ENCODE measurements at regions not wholly inside any gene's neighbourhood (a gene's known extent, or its start where the extent isn't known, plus 50 kb on each side); places are given as distances from the start of the nearest gene placed in this dataset.

DNA sequence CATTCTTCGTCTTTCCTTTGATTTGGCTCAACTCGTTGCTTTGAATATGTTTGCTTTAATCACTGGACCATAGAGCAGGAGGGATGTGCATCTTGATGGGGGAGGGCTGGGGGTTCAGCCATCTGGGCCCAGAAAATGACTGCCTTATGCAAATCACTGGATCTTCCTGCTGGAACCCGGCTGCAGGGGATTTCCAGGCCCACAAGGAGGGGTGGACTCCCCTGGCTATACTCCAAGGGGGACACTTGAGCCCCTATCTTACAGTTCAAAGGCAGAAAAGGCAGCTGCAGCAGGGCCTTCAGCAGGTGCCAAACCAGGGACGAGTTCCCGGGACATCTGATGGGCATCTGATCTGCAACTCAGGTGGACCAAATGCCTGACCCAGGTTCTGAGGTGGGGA lies 122.5 kb downstream of the DICER1 start:
- DNase-seq (ENCODE audit: low read depth) = no peak
- no peak overlapping the region for H3K4me3 ChIP-seq (ENCODE audit: low read depth, low read length)

DNA sequence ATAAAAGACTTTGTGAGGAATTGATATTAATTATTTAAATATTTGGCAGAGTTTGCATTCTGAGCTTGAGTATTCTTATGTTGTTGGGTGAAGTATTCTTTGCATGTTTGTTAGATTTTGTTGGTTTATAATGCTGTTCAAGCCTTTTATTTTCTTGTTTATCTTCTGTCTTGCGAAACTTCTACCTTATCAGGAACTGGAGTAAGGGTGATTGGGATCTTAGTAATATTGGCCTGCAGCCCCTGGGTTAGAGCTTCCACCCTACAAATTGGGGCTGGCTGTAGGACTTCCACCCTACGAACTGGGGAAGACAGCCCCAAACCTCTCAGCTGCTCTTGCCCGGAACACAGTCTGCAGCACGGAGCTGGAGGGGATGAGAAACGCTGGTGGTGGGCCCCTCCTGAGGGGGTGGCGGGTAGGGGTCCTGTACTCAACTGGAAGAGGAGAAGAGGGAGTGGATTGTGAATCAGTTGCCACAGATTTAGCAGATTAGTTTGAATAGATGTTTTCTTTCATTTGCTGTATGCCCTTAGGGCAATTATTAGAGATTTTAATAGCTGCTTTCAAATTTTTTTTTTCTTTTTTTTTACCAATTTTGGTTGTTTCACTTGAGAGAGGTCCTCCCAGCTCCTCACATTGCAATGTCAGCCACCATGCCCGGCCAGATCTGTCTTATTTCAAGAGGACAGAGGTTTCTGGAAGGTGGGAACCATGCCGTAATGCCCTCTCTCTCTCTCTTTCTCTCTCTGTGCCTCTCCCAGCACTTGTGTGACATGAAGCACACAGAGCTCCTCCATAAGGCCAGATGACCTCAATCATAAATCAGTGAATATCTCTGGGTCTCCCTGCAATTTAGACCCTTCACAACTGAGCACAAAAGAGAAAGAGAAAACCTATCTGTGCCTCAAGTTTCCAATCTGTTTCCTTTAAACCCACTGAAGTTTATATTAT lies 123.4 kb downstream of the DICER1 start:
- H3K4me3 ChIP-seq (ENCODE audit: low read depth, low read length) = no peak overlapping the region
- DNase-seq (ENCODE audit: low read depth) = no peak

DNA sequence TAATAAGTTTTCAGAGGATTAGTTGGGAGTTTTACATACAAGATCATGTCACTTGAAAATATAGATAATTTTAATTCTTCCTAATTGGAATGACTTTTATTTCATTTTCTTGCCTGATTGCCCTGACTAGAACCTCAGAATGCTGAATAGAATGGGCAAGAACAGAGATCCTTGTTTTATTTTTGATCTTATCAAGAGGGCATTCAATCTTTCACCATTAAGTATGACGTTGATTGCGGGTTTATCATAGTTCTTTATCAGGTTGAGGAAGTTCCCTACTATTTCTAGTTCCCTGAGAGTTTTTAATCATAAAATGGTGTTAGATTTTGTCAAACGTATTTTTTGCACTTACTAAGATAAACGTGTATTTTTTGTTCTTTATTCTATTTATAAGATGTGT lies 124.3 kb downstream of the DICER1 start:
- no peak for DNase-seq (ENCODE audit: low read depth)
- H3K4me3 ChIP-seq (ENCODE audit: low read depth, low read length) = no peak overlapping the region

DNA sequence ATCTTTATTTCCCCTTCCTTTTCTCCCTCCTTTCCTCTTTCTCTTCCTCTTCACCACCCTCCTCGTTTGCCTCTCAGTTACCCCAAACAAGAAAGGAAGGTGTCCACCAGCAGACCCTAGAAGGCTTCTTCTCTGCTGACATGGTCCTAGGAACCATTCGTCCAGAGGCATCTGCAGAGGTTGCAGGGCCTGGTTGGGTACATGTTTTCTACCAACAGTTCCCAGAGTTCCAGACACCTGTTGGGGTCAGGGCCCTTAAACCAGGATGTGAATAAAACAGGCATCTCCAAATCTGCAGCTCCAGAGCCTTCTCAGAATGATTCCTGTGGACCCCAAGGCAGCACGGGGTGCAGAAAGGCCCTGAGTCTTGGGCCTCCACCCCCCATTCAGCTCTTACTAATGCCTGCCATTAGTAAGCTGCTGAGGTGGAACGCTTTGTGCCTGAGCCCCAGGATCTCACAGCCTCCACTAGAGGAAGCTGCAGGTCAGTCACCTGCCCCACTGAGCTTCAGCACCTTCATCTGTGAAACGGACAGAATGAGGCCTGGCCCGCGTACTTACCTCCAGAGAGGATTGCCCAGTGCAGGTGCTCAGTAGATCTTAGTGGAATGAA lies 130.4 kb downstream of the DICER1 start:
- DNase-seq (ENCODE audit: low read depth) = no peak
- no peak overlapping the region for H3K4me3 ChIP-seq (ENCODE audit: low read depth, low read length)

DNA sequence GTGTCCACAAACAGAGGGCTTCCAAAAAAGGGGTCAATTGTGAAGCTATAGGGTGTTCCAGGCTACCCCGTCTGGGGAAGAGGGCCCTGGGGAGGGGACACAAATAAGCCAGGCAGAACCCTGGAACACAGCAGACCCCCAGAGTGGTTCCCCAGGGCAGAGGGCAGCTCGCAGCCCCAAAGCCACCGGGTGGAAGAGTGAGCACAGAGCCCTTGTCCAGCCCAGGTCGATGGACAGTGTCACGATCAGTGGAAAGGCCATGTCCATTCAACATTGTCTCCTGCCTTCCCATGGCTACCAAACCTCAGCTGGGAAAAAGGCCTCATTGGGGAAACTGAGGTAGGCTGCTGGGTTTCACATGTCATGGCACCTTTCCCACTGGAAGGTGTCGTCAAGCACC lies 131.4 kb downstream of the DICER1 start:
- H3K4me3 ChIP-seq (ENCODE audit: low read depth, low read length) = no peak overlapping the region
- DNase-seq (ENCODE audit: low read depth) = no peak

DNA sequence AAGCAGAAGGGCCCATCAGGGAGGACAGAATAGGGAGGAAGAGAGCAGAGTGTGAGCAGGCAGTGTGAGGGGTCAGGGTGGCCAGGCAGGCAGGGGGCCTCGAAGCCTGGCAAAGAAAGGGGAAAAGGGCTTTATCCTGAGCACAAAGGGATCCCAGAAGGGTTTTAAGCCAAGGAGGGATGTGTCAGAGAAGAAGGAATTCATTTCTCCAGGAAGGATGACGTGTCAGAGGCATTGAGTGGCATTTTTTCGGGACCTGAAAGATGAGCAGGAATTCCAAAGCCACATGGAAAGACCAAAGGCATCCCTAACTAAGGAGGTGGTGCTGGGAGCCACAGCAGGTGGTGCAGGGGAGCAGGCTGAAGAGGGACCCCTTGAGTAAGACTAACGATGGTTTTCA lies 132.1 kb downstream of the DICER1 start:
- H3K4me3 ChIP-seq (ENCODE audit: low read depth, low read length) = no peak overlapping the region
- DNase-seq (ENCODE audit: low read depth) = no peak

DNA sequence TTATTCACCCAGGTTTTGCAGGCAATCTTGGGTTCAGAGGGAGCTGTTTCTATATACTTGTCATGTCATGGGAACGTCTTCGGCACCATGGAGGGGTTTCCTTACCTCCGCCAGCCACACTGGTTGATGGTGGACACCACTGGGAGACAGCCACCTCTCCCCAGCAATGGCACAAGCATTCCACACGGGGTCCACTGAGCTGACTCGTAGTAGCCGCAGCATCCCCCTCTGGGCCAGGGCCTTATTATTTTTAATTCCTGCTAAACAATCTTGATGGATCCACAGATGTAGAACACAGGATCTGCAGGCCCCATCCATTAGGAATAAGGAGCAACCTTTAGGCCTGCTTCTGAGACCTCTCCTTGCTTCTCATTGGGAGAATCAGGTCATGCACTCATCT lies 132.9 kb downstream of the DICER1 start:
- DNase-seq (ENCODE audit: low read depth) = no peak
- no peak overlapping the region for H3K4me3 ChIP-seq (ENCODE audit: low read depth, low read length)

DNA sequence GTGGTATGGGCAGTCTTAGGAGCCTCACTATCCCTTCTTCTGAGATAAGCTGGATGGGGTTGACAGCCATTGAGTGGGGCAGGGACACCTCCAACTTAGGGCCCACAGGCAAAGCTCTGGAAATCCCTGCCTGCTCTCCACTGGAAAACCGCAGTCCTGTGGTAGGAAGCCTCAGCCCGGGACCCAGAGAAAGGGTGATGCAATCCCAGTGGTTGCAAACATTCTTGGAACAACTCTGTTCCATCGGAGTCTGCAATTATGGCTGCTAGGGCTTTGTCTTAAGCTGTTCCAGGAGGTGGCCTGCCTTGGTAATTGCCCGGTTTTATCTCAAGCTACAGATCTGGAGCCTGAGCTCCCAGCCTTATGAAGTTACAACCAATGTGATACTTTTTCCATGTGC lies 133.4 kb downstream of the DICER1 start:
- no peak for DNase-seq (ENCODE audit: low read depth)
- H3K4me3 ChIP-seq (ENCODE audit: low read depth, low read length) = no peak overlapping the region

DNA sequence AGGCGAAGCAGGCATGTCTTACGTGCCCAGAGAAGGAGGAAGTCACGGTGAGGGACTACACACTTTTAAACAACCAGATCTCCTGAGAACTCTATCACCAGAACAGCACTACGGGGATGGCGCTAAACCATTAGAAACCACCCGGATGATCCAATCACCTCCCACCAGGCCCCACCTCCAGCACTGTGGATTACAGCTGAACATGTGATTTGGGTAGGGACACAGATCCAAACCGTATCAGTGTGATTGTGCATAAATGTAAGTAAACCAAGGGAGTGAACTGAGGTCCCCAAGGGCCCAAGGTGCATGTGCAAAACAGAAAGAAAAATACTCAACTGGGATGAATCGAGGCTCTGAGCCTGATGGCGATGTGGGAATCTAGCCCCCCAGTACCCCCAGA lies 134.2 kb downstream of the DICER1 start:
- H3K4me3 ChIP-seq (ENCODE audit: low read depth, low read length) = no peak overlapping the region
- no peak for DNase-seq (ENCODE audit: low read depth)

DNA sequence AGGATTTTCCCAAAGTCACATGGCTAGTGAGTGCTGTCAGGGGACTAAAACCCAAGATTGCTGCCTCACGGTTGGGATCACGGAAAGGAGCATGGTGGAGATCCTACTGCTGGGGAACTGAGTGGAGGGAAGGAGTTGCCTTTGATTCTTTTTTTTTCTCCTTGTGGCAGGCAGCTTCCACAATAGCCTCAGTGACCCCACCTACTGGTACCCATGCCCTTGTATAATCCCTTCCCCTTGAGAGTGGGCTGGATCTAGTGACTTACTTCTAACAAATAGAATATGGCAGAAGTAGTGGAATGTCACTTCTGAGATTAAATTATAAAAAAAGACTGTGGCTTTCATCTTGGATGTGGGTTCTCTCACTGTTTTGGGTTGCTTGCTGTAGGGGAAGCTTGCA lies 135.7 kb downstream of the DICER1 start:
- DNase-seq (ENCODE audit: low read depth) = no peak
- H3K4me3 ChIP-seq (ENCODE audit: low read depth, low read length) = no peak overlapping the region

DNA sequence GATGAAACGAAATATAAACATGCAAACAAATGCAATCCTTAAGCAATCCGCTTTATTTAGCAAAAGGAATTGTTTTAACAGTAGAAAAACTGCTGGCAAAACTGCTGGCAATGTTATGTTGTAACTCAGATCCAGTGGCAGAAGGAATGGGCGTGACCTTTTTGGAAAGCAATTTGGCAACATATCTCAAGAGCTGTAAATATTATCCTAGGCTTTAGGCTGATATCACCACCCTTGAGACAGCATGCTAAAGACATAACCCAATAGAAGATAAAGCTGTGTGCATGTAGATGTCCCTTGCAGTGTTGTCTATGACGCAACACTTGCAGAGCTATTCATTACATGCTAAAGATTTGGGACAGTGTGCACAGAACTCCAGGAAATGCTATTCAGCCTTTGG lies 138.5 kb downstream of the DICER1 start:
- DNase-seq (ENCODE audit: low read depth) = no peak
- H3K4me3 ChIP-seq (ENCODE audit: low read depth, low read length) = no peak overlapping the region

DNA sequence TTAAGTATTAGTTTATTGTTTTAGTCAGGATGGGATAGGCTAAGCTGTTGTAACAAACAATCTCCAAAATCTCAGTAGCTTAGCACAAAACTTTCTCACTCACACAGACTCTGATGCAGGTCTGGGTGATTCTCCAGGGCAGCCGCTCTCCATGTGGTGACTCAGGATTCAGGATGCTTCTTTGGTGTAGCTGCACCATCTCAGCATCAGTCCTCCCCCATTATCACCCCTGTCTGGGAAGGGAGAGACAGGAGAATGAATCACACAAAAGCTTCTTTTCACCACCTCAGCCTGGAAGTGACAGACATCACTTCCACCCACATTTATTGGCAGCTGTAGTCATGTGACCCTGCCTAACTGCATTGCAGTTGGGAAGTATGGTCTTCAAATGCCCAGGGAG lies 142.3 kb downstream of the DICER1 start:
- H3K4me3 ChIP-seq (ENCODE audit: low read depth, low read length) = no peak overlapping the region
- DNase-seq (ENCODE audit: low read depth) = no peak

DNA sequence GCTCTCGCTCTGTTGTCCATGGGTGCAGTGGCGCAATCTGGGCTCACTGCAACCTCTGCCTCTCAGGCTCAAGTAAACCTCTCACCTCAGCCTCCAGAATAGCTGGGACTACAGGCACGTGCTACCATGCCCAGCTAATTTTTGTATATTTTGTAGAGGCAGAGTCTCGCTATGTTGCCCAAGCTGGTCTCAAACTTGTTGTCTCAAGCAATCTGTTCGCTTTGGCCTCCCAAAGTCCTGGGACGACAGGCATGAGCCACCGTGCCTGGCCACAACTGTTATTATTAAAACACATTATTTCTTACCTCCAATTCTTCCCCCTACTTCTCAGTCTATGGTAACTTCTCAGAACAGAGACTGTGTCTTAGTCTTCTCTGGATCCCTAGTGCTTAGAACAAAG lies 143.3 kb downstream of the DICER1 start:
- H3K4me3 ChIP-seq (ENCODE audit: low read depth, low read length) = no peak overlapping the region
- no peak for DNase-seq (ENCODE audit: low read depth)

DNA sequence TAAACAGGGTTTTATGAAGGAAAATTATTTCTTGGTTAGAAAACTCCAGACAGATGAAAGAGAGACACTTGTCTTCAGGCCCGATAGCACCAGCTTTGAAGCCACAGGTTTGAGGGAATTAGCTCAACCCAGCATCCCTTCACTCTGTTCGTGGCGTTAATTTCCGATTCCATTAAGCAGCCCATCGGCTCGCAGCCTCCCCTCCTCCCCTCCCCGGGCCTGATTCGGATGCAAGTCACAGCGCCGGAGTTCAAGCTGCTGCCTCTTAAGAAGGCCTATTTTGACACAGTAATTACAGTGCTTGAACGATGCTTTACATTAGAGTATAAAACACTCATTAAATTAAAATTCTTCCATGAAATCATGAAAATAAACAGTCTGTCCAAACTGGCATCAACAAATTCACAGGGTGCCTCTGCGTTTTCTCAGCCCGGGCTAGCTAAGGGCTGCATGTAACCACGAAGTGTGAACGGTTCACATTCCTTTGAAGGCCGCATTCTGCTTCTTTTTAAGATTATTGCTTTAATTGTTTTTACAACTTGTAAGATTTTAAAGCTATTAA lies 145.8 kb downstream of the DICER1 start:
- H3K4me3 ChIP-seq (ENCODE audit: low read depth, low read length) = no peak overlapping the region

DNA sequence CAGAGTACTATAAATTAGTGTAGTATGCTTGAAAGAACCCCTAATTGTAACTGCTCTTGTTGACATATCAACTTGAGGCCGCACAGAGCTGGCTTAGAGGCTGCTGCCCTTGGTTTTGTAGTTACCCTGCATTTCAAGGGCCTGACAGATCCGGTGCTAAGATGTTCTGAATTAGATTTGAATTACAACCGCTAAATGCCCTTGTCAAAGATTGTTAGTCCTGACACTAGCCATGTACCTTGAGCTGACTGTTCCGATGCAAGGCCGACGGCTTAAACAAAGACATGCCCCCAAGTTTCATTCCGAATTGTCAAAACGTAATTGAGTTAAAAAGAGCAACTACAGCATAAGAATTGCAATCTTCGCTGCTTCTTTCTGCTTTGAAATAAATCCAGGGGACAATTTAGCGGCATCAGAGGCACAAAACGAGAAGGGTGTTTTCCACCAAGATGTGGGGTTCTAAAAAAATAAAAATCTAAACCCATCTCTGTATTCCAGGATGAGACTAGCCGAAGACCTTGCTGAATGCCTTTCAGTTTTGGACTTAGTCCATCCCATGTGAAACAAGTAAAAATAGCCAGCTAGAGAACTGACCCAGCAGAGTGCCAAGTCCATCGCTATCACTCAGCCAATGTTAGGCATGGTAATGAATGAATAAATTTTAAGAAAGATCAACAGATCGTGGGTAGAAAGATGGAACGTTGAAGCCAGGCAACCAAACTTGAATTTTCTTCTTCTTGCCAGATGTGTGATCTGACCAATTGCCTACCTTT lies 148.7 kb downstream of the DICER1 start:
- H3K4me3 ChIP-seq (ENCODE audit: low read depth, low read length) = no peak overlapping the region
- DNase-seq (ENCODE audit: low read depth) = no peak

More for the DNA sequence above, 145.8 kb downstream of the DICER1 start:
- no peak for DNase-seq (ENCODE audit: low read depth)

DNA sequence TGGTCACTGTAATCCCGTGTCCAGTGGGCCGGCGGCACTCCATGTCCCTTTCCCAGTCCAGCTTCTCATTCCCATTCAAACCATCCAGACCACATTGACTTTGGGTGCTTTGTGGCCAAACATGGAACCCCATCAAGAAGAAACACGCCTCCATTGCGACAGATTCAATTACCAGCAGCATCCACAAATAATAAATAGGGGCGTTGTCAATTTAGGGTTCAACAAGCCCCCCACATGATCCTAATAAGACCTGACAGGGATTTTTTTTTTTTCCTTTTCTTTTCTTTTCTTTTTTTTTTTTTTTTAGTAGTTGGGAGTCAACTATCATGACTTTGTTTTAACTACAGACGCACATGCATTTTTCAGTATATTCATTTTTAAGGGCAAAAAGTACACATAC lies 149.4 kb downstream of the DICER1 start:
- H3K4me3 ChIP-seq (ENCODE audit: low read depth, low read length) = no peak overlapping the region
- DNase-seq (ENCODE audit: low read depth) = no peak

DNA sequence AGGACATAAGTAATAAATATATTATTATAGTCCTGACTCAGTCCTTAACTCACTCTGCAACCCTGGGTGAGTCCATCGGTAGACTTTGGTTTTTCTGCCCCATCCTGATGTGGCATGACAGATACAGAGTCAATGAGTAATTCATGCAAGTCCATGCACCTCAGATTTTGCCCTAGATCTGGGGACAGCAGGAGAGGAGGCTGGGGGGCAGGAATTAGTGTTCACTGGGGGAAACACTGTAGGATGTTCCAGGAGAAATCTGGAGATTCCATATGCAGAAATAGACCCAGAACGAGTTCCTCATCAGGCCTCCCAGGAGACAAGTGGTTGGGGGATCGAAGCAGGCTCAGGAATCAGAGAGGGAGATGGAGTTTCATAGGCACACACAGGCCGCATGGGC lies 150.8 kb downstream of the DICER1 start:
- no peak overlapping the region for H3K4me3 ChIP-seq (ENCODE audit: low read depth, low read length)
- no peak for DNase-seq (ENCODE audit: low read depth)

DNA sequence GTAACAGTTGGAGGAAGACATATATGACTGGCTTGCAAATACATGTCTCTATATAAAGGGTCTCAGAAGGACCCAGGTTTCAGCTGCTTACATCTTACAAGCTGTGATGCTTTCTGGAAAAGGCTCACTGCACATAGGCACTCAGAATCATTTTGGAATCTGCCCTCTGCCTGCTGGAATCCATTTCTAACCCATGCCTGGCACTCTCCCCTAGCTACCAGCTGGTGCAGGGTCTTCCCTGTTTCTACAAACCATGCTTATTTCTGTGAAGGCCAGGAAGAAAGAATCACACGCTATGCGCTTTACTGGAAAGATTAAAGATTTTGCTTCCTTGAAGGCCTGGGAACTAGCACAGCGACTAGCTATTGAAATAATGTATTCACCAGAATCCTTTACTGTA lies 151.3 kb downstream of the DICER1 start:
- no peak for DNase-seq (ENCODE audit: low read depth)
- no peak overlapping the region for H3K4me3 ChIP-seq (ENCODE audit: low read depth, low read length)

DNA sequence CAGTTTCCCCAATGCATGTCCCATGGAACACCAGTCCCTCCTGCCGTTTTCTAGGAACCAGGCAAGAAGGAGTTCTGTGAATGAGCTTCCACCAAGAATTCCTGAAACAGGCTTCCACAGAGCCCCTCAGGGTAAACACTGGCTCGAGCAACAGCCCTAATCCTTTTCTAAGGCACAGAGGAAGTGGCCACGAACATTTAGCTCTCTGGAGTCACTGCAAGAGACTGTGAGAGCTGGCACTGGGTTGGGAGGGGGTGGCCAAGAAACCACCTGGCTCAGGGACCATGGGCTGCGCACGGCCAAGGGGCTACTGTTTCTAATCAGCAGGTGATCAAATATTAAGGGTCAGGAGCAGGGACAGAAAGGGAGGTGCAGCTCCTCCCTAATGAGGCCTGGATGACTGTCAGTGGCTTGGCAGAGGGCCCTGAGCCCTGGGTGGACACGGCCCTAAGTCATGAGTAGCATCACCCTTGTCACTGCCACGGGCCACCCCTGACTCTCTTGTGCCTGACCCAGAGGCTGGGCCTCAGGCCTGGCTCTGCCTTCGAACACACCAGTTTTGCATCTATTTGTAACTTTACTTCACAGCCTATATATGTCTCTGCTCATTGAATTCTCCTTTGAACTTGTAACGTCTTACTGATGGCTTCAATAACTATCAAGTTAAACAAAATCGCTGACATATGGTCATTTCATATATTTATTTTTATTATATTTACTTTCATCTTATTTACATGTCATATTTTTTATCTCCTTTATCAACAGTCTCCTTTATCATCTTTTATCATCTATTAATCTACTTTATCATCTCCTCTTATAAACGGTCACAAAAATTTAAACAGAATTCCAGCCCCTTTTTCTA lies 154.0 kb downstream of the DICER1 start:
- DNase-seq (ENCODE audit: low read depth) = no peak
- no peak overlapping the region for H3K4me3 ChIP-seq (ENCODE audit: low read depth, low read length)
